ENCODE measurements at regions not wholly inside any gene's neighbourhood (a gene's known extent, or its start where the extent isn't known, plus 50 kb on each side); places are given as distances from the start of the nearest gene placed in this dataset.

GRCh38 chr13:70362820-70363570 lies 254.7 kb upstream of the KLHL1 start:
- no peak for DNase-seq

DNA sequence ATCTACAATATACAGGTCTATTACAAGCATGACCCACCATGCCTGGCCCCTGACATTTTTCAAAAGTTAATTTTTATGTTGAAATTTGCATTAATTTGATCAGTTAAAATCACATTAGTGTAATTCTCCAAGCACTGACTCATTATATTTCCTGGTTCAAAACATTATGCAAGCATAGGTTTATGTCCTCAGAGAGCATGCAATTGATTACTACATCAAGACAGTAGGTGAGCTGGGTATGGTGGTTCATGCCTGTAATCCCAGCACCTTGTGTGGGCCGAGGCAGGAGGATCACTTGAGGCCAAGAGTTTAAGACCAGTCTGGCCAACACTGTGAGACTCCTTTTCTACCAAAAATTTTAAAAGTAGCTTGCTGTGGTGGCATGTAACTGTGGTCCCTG lies 248.8 kb upstream of the KLHL1 start:
- DNase-seq: no peak

- DNase-seq: no peak
Observed at GRCh38 chr13:70353096-70353495, 244.8 kb upstream of the KLHL1 start.

DNA sequence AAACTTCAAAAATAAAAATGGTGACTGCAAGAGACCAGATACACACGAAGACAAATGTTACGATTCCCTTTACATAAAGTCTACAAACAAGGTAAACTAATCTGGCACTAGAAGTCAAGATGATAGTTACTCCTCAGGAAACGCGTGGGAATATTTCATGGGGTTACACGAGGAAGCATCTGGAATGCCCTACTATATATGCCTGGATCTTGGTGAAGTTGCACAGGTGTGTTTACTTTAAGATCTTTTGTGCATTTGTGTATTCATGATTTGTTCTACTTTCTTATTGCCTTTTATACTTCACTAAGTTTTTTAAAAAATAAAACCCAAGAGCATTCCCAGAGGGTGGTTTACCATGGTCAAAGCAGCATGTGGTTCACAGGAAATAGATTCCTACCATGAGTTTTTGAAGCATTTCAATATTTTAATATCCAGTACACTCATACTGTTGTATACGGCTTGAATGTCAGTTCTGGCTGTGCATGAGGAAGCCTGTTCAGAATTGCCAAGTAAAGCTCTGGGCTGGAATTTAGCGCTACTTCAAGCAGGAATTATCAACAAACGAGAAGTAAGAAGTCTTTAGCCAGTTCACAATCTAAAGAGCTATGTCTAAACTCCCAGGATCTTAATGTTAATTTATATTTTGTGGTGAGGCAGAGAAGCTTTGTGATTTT lies 239.8 kb upstream of the KLHL1 start:
- DNase-seq: no peak

DNA sequence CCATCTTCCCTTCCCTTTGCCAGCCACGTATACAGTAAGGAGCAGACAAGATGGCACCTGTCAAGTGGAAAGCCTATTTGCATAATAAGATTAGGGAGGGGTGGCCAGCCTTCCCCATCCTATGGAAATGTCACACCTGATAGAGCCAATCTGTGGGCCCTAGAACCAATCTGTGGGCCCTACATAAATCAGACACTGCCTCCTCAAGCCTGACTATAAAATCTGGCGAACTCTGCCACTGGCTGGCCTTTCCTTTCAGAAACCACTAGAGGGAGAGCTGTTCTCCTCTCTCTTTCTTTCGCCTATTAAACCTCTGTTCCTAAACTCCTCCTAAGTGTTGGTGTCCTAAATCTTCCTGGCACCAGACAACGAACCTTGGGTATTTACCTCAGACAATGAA lies 231.5 kb upstream of the KLHL1 start:
- DNase-seq: no peak

- no peak for DNase-seq
Observed at GRCh38 chr13:70338609-70339008, 230.4 kb upstream of the KLHL1 start.

DNA sequence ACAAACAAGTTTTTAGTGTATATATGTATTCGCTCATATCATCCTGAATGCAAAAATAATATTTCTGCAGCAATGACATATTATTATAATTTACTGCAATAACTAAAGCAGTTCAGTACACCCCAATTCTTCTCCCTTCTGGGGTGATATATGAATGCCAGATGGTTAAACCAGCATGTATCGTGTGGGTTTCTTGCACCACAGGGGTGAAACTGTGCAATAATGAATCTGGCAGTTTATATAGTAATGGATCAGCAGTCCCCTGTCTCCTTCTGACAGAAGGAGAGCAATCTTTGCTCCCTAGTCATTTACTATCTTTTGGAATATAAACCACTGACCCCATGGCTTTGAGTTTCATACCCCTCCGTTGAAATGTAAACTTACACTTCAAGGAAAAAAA lies 228.6 kb upstream of the KLHL1 start:
- DNase-seq: no peak

GRCh38 chr13:70333752-70334151 lies 225.5 kb upstream of the KLHL1 start:
- DNase-seq: no peak

GRCh38 chr13:70330697-70331361 lies 222.6 kb upstream of the KLHL1 start:
- DNase-seq: no peak

- DNase-seq: no peak
Observed at GRCh38 chr13:70324519-70324918, 216.3 kb upstream of the KLHL1 start.

DNA sequence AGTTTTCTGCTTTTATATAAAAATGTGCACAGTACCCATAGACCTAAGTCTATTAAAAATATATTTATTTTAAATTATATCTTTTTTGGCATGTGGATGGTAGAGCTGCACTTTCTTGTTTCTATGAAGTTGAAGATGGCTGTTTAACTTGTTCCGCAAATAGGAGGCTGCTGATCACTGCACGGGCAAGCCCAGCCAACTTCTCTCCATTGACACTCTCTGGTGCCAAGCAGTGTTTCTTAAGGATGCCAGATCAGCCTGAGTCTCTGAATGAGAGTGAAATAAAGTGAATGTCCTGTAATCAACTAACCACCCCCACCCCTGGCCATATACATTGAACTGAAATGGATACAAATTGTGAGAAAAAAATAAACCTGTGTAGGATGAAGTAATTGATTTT lies 202.9 kb upstream of the KLHL1 start:
- no peak for DNase-seq

- DNase-seq: no peak
Observed at GRCh38 chr13:70310396-70311119, 202.3 kb upstream of the KLHL1 start.

DNA sequence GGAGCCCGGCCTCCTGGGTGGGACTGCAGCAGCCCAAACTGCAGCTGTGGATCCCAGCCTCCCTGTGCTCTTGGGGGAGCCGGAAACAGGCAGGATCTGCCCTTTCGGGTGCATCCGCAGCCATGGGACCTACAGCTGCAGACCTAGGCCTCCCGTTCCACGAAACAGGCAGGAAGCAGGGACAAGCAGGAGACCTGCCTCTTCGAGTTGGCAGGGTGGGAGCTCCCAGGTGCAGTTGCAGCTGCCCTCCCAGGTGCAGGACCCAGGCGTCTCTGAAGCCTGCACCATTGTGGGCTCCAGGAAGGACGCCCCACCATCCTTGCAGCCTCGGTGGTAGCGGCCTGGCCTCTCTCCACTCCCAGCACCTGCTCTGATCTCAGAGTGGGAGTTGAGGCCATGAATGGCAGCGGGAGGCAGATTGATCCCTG lies 189.0 kb upstream of the KLHL1 start:
- DNase-seq: no peak

DNA sequence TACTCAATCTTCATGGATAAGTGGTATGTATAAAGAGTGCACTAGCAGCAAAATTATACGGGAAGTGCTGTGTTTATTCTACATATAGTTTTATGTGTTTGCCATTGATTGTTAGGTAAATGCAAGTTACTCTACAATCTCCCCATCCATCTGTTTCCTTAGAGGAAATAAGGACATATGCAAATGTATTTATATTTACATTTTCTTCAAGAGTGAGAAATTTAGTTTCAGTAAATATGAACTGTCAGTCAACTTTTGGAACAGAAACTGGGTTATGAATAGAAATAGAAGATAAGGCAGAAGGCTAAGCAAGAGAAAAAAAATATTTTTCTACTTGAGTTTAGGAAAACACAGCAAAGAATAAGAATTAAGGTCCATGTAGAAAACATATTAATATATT lies 176.1 kb upstream of the KLHL1 start:
- no peak for DNase-seq

DNA sequence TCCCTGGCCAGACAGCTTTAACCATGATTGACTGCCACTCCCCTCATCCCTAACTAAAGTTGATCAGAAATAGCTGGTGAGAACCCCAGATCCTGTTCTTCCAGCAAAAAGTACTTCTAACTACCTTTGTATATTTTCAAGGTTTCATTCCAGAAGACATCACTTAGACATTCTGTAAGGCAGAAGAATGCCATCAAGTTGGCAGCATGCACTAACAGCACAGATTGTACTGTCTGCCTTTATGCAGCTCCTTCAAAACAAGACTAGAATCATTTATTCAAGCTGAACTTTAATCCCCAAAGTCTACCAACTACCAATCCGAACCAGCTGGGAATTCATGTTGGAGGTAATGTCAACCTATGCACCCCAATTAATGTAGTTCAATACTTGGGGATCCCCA lies 167.6 kb upstream of the KLHL1 start:
- no peak for DNase-seq

DNA sequence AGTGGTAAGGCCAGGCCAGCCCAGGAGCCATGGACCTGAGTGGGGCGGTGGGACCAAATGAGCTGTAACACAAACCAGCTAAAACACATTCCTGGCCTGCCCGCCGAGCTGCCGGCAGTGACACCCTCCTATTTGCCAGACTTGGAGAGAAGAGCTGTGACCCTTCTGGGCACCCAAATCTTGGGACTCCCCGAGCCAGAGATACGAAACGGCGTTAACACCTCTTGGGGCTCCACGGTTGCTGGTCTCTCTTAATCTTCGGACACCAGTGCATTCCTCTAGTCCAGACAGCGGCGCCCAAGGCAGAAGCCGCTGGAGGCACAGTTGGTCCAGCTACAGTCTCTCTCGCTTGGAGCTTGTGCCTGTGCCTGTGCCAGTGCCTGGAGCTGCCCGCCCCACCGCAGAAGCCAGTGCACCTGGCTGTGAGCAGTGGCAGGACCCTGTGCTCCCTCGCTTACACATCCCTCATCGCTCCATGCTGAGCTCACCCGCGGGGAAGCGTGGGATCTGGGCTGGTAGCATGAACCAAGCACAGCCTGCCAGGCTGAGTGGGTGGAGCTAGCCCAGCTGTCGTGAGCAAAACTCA lies 147.2 kb upstream of the KLHL1 start:
- no peak for DNase-seq

DNA sequence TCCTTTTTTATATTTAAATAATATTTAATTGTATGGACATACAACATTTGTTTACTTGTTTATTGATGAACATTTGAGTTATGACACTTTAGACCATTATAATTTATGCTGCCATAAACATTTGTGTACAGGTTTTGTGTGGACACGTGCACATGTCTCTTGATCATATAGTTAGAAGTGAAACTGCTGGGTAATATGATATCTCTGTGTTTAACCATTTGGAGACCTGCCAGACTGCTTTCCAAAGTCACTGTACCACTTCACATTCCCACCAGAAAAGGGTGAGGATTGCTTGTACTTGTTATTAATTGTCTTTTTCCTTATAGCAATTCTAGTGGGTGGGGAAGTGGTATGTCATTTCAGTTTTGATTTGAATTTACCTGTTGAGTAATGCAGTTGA lies 145.6 kb upstream of the KLHL1 start:
- DNase-seq: no peak

DNA sequence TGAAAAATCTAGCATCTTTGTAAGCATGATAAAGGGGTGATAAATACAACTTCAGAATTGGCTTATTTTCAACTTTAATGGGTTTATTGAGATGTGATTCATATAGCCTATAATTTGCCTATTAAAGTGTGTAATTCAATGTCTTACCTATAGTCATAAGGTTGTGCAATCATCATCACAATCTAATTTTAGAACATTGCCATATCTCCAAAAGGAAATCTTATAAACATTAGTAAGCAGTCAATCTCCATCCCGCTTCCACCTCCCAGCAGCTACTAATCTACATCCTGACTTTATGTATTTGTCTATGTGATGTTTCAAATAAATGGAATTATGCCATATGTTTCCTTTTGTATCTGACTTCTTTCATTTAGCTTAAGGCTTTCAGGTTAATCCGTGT lies 145.2 kb upstream of the KLHL1 start:
- DNase-seq: no peak

GRCh38 chr13:70249332-70250064 lies 141.2 kb upstream of the KLHL1 start:
- no peak for DNase-seq

- DNase-seq: no peak
Observed at GRCh38 chr13:70237131-70237530, 128.9 kb upstream of the KLHL1 start.

DNA sequence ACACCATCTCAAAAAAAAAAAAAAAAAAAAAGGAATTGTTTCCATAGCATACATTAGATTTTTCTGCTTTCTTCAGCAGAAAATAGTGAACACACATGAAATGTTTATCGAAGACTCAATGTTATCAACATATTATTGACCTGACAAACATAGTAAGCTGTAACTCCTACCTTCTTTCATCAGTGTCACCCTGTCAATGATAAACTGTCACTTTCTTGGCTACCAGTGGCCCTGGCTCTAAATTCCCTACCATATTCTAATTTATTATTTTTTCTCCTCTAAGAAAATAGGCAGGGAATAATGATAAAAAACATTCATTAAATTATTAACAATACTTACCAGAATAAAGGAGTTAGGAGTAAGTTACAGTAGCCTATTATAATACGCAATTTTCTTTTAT lies 127.3 kb upstream of the KLHL1 start:
- no peak for DNase-seq

DNA sequence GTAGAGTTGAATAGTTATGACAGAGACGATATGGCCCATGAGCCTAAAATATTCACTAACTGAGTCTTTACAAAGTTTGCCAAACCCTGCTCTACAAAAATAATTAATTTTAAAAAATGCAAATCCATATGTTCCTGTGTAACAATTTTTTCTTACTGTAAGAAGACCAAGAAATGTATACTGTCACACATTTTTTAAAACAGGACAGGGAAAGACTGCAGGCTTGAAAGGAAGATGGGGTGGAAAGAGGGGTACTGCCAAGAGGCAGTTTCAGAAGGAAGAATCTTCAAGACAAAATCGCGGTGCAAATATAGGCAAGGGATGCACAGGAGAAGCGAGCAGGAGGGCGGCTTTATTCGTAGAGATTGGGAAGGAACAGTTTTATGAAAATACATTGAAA lies 115.7 kb upstream of the KLHL1 start:
- no peak for DNase-seq

All from CD4-positive, alpha-beta T cell treated with Interleukin-1 beta for 1 hour (primary cell).